Inflammatory macrophage treated with lipopolysaccharide for 4 hours (primary cell): ENCODE measurements at regions not wholly inside any gene's neighbourhood (a gene's known extent, or its start where the extent isn't known, plus 50 kb on each side); places are given as distances from the start of the nearest gene placed in this dataset.

ENCODE experiments used
- DNase-seq: peaks from one replicate; pipeline ENCODE4 v3.0.0-alpha.2; 2020

- no peak for DNase-seq
These were observed 218.9 kb upstream of the ISX start for GRCh38 chr22:34847072-34847471.

- DNase-seq: no peak
These were observed 216.0 kb upstream of the ISX start for GRCh38 chr22:34849965-34850364.

GRCh38 chr22:34851918-34852662, 213.9 kb upstream of the ISX start:
- no peak for DNase-seq

GRCh38 chr22:34855471-34855870, 210.5 kb upstream of the ISX start:
- no peak for DNase-seq

- no peak for DNase-seq
These were observed 207.9 kb upstream of the ISX start for GRCh38 chr22:34858066-34858465.

- DNase-seq: no peak
These were observed 204.2 kb upstream of the ISX start for GRCh38 chr22:34861787-34862186.

DNA sequence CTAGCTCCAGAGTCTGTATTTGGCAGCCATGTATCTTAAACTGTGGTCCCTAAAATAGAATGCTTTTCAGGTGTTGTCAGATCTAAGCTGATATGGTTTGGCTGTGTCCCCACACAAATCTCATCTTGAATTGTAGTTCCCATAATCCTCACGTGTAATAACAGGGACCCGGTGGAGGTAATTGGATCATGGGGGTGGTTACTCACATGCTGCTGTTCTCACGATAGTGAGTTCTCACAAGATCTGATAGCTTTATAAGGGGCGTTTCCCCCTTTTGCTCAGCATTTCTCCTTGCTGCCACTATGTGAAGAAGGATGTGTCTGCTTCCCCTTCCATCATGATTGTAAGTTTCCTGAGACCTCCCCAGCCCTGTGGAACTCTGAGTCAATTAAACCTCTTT, 199.9 kb upstream of the ISX start:
- no peak for DNase-seq

DNA sequence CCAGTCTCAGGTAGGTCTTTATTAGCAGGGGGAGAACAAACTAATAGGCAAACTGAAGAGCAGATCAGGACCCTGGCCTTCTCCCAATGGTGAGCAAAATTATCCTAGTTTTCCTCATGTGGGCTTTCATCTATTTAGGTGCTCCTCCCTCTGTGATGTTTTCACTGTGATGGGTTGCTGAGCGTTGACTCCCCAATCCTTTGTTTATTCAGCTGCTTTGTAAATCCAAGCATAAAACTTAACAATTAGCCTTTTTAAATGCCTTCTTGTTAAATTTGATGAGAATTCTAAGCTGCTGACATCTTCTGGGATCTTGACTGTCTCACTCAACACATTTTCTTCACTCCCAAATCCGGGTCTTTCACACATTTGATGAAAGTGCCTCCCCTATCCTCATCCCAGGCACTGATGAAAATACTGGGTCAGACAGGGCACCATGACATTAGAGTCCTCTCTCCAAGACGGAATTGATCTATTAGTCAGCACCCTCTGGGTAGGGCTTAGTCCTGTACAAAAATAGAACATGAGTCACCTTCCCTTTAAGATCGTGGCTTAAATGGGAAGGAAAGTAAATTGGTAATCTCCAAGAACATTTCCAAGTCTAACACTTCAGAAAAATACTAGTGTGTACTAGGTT, 199.3 kb upstream of the ISX start:
- DNase-seq: no peak

- DNase-seq: no peak
These were observed 188.5 kb upstream of the ISX start for GRCh38 chr22:34877506-34877905.

DNA sequence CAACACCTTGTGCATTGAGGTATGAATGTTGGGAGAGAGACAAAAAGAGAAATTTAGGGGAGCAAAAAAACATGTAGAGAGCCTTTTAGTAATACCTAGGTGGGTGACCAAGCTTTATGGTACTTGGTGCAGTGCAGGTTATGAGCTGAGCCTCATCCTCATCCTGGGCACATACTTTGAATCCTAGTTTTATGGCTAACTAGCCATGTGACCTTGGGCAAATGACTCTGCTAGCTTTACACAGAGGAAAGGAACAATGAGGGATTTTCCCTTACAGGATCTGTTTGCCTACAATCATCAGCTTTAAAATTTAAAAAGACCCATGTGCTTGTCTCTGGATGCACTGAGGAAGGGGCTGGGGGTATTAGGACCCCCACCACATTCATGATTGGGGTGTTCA, 187.8 kb upstream of the ISX start:
- DNase-seq: no peak

DNA sequence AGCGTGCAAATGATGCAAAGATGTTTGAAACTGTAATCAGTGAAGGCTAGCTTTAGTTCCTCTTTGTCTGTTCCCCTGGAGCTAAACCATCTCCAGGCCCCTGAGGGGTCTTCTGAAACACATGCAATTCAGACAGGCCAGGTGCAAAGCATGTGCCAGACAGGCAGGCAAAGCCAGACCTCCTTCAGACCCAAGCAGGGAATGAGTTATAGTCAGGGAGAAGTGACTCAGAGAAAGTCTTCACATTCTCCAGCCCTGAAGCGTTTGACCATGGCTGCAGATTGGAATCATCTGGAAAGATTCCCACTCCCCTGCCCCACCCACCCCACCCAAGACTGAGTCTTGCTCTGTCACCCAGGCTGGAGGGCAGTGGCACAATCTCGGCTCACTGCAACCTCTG, 187.0 kb upstream of the ISX start:
- DNase-seq: no peak

DNA sequence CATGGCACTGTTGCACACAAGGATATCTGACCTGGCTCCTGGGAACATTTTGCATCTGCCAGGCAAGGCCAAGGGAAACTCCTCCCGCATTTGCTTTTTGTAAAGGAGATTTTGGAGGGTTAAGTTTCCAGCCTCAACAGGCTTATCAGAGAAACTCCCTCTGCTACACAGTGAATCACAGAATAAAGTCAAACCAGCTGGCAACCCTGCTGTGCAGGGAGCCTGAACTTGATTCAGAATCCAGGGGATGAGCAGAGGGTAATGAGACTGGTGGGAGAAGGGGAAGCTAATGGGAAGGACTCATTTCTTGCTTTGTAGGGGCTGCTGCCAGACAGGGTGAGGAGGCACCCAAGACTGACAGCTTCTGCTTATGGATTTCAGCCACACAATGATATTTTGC, 185.3 kb upstream of the ISX start:
- DNase-seq: no peak

DNA sequence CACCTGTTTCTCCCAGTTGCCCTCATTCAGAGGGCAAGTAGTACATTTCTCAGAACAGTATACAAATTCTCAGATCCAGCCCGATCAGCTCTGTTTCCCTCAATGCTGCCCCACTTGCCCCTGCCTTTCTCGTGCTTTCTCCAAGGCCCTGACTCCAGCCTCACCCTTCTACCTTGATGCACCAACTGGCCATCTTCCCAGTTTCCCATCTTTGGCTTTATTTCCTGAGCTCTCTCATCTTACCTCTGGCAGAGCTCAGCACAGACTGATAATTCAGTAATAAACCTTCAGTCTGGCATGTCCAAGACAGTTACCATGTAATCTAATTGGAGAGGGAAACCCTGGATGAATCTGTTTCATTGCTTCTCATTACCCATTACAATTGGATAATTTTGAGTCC, 184.5 kb upstream of the ISX start:
- no peak for DNase-seq

DNA sequence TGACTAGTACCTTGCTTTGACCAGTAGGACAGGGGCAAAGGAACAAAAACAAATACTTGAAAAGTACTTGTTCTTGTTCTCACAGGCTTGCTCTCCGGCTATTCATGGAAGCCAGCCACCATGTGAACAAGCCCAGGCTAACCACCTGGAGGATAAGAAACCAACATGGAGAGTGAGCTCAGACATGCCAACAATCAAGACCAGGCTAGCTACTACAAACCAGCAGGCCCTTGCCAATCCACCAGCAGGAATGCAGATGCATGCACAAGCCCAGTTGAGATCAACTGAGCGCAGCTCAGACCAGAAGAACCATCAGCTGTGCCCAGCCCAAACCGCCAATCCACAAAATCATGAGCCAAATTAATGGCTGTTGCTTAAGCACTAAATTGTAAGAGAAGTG, 180.1 kb upstream of the ISX start:
- no peak for DNase-seq

GRCh38 chr22:34886391-34886790, 179.6 kb upstream of the ISX start:
- DNase-seq: no peak

- no peak for DNase-seq
These were observed 179.1 kb upstream of the ISX start for GRCh38 chr22:34886812-34887211.

- DNase-seq: no peak
These were observed 168.8 kb upstream of the ISX start for GRCh38 chr22:34897126-34897525.

DNA sequence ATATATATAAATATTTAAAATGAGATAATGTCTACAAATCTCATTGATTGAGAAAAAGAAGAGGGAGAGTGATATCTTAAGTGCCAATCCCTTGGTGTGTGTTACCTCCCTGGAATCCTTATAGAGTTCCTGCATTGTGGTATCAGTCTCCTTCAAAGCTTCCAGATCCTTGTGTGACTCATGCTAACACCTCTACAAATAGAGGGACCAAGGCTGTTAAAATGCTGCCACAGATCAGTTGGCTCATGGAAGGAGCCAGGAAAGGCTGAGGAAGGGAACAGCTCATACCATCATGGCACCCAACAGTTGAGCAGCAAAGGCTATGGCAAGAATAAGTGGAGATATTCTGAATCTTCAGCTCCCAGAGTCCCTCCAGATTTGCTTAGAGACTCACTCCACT, 163.6 kb upstream of the ISX start:
- no peak for DNase-seq

- DNase-seq: no peak
These were observed 162.5 kb upstream of the ISX start for GRCh38 chr22:34903416-34903815.

GRCh38 chr22:34904486-34904885, 161.5 kb upstream of the ISX start:
- no peak for DNase-seq

GRCh38 chr22:34913826-34914225, 152.1 kb upstream of the ISX start:
- DNase-seq: no peak

DNA sequence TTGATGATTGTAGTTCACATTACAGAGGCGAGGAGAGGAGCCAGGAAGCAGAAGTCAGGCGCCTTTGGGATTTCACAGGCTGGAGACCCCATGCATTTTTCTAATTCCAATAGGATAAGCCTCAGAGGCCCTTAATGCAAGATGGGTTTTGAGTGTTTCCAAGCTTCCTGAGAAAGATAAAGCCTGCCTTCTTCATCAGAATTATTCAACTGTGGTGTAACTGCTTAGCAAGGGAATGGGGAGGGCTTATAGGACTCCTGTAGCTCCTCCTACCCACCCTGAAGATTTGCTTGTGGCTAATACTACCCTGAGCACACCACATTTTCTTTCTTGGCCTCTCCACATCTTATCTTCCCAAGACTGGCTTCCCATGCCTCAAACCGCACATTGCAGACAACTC, 151.1 kb upstream of the ISX start:
- DNase-seq: no peak

DNA sequence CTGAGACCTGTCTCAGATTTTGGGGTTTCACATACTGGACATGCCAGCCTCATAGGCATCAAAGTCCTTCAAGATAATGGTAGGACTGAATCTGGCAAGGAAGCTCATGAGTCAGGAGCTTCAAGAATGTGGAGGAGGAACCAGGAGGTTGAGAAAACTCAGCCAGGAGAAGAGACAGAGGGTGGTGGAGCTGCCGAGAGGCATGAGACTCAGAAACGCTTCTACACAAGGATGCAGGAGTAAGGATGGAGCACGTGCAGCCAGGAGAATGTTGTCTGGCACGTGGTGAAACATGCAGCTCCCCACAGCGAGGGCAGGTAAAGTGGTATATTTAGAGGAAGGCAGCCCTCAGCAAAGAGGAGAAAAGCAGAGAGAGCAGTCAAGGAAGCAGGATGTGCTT, 148.7 kb upstream of the ISX start:
- no peak for DNase-seq

GRCh38 chr22:34931026-34931425, 134.9 kb upstream of the ISX start:
- no peak for DNase-seq

GRCh38 chr22:34934261-34934660, 131.7 kb upstream of the ISX start:
- no peak for DNase-seq
